GM03348 (cell line): ENCODE measurements at regions not wholly inside any gene's neighbourhood (a gene's known extent, or its start where the extent isn't known, plus 50 kb on each side); places are given as distances from the start of the nearest gene placed in this dataset.
A peak's percentile ranks its signal among the peaks of the same experiment; 100 is the strongest.
"Not testable (repeated sequence)": the region's sequence is repeated elsewhere in the genome, so short reads cannot be mapped to it uniquely, and the experiment has no call there.

Source experiments
- DNase-seq: peaks from one replicate; pipeline ENCODE4 v3.0.0; 2012; ENCODE audit warnings: low spot score

GRCh38 chr6:113709936-113710509 lies 147.1 kb upstream of the MARCKS start:
- DNase-seq = no peak

DNA sequence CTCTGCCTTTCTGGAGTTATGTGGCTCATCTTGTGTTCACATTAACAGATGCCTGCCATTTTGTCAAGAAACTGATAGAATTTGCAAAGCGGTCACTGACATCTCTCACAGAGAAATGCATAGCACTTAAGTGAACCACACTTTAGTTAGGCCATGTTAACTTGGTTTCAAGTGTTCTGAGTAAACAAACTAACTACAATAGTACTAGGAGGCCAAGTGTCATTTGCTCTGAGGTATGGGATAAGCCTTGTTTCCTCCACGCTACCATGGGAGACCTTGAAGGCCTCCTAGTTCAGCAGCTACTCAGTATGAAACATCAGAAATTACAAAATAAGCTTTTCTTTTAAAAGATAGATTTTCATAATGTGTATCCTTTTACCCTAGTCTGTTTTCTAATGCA lies 143.5 kb upstream of the MARCKS start:
- no peak for DNase-seq

- no peak for DNase-seq
These were observed 138.6 kb upstream of the MARCKS start for GRCh38 chr6:113718588-113718987.

DNA sequence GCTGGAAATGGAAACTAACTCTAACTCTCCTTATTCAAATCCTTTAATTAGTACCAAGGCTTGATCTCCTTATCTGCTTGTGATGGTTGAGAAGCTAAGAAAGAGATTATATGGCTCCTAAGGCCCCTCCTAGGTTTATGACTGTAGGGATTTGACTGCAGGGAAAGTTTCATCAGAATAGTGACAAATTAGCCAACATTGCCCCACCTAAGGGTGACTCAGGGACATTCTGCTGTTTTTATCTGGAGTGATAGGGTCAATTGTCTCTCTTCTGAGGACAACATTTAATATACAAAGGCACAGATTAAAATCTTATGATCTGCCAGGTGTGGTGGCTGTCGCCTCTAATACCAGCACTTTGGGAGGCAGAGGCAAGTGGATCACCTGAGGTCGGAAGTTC lies 138.1 kb upstream of the MARCKS start:
- DNase-seq = no peak

GRCh38 chr6:113719545-113719944 lies 137.6 kb upstream of the MARCKS start:
- peak; percentile 57 for DNase-seq

- DNase-seq = no peak
These were observed 134.0 kb upstream of the MARCKS start for GRCh38 chr6:113723182-113723581.

DNA sequence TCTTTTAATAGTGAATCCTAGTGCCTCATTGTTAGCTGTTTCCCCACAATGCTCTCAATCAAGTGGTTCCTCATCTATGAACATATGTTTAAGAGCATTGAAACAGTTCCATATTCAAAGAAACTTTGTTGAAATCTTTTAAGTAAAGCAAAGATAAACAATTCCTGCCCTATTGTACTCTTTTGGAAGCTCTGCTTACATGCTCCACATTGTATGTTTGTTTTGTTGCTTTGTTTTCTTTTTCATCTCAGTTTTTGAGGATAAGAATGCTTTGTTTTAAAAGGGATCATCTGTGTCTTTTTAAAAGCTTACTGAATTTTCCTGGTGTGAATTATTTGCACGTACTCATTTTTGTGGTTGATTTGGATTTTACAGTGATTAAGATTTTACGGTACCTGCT lies 132.2 kb upstream of the MARCKS start:
- DNase-seq = not testable (repeated sequence)

DNA sequence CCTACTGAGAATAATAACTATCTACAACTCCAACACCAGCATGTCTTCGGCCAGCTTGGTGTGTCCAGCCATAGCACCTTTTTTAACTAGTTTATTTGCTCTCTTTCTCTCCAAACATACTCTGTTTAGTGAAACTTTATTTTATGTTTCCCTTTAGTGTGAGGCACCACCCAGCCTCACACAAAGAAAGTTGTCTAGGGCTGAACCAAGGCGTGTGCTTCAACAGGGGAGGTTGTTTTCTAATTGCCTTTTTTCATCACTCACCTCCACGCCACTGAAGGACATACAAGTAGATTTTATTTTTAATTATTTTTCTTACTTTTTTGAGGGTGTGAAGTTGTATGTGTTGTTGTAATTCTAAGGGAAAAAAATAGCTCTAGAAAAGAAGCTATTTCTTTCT lies 125.6 kb upstream of the MARCKS start:
- no peak for DNase-seq

DNA sequence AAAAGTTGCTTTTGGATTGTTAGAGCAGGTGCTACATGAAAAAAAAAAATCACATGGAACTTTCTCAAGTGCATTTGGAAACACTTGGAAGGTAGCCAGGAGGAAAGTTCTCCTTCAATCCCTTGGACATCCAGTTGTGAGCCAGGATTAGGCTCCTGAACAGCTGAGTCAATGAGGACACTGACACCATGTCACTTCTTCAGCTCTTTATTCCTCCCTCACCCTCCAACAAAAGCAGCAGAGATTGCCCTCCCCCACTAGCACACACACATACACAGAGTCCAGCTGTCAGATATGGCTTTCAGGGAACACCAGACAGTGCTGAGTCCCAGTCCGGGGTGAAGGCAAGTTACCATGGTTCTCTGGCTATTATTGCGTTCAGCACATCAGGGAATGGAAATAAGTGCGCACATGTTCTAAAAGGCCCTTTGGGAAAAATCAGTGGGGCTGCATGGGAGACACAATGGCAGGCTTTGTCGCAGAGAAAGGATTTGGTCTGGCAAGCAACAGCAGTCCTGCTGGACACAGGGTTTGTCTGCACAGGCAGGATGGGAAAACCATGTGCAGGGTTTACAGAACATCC lies 124.7 kb upstream of the MARCKS start:
- DNase-seq = no peak

DNA sequence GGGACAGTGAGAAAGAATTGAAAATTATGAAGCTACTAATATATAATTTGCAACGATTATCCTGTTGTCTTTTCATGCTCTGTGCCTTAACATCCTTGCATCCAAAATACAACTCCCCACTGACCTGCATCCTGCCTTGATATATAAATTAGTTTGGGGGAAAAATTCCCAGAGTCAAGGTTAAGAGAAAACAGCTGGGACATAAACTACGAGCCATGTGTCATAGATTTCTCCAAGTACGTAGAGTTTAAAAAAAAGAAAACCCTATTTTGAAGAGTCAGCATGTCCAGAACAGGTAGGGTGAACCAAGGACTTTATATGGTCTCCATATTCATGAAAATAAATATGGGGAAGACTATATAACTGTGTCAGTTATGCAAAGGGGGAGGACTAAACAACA lies 123.8 kb upstream of the MARCKS start:
- DNase-seq = no peak

- peak; percentile 29 for DNase-seq
These were observed 122.2 kb upstream of the MARCKS start for GRCh38 chr6:113734982-113735381.

DNA sequence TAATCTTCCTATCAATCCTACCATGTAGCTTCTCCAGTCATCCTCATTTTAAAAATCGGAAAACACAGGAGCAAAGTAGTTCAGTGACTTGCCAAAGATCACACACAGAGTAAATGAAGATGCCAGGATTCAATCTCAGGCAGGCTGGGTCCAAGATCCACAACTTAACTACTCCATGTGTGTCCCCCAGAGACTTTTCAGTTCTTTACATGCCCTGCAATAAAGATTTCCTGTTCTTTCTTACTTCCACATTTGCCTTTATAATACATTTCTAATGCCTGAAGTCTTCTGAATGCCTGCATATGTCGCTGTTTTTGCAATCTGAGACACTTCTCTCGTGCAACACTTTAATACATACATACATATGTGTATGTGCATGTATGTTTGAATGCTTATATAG lies 121.7 kb upstream of the MARCKS start:
- no peak for DNase-seq

GRCh38 chr6:113736978-113737377 lies 120.2 kb upstream of the MARCKS start:
- DNase-seq = no peak

GRCh38 chr6:113739041-113739655 lies 118.0 kb upstream of the MARCKS start:
- no peak for DNase-seq

- no peak for DNase-seq
These were observed 115.5 kb upstream of the MARCKS start for GRCh38 chr6:113741651-113742050.

GRCh38 chr6:113742342-113742741 lies 114.8 kb upstream of the MARCKS start:
- DNase-seq = no peak

DNA sequence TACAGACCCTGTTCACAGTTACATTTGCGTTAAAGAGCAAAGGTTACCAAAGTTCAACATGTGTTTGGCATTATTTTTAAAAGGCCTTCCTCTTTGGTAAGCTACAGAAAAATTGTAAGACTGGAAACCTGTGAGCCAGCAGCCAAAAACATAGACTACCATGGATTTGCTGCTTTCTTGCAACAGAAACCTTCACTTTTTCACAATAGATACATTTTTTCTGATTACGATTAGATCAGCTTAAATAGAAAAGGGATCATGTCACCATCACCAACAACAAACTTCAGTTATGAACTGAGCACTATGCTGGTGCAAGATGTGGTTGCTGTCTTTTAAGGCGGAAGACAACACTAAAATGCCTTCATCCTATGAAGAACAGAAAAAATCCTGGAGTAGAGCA lies 112.3 kb upstream of the MARCKS start:
- DNase-seq = no peak

- DNase-seq = no peak
These were observed 106.8 kb upstream of the MARCKS start for GRCh38 chr6:113750151-113750855.

DNA sequence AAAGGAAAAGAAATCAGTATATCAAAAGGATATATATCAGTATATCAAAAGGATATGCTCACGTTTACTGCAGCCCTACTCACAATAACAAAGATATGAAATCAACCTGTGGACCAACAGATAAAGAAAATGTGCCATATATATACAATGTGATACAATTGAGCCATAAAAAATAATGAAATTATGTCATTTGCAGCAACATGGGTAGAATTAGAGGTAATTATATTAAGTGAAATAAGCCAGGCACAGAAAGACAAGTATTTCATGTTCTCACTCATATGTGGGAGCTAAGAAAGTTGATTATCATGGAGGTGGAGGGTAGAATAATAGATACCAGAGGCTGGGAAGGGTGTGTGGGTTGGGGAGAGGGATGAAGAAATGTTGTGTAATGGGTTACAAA lies 102.9 kb upstream of the MARCKS start:
- DNase-seq = no peak

DNA sequence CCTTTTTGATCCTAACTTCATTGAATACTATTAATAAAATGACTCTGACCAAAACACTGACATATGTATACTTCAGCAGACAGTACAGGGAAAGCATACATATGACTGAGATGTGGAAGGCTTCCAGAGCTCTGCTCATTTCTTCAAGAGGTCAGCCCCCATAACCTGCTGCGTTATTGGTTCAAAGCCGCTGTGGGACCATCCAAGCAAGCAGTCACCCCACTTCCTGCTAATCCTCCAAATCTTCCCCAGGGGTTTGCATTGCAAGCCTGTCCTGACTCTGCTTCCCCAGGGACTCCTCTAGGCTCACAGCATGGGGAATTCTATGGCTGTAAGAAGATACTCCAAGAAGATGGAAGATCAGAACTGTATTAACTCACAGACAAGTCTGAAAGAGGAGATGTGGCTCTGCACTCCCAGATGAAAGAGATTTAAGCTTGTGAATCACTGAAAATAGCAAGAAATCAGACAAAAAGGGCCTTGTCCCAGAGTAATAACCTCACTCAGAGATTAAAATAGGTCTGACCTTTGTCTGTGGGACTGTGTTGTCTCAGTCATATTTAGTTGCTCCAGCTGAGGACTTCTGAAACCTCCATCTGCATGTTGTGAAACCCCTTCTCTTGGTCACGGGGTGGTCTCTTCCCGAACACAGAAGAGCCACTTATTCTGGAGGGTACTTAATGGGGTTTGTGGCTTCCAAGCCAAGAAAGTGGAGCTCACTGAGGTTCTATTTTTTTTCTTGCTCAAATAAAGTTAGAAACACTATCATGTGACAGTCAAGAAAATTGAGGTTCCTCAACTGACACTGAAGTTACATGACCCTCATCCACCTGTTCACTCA lies 101.5 kb upstream of the MARCKS start:
- DNase-seq = no peak

DNA sequence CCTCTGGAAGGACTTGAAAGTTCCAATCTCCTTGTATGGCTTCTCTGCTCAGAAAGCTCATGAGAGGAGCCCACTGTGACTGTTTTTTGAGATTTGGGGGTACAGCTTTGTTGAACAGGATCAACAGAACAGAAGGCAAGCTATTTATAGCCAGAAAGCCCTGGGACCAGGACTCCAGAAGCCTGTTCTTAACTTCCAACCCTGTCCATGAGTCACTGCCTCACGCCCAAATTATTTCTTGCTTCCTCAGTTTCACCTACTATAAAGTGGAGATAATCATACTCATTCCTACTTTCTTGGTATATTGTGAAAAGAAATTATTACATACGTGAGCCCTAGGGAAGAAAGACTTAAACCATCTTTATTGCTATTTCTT lies 100.9 kb upstream of the MARCKS start:
- DNase-seq = no peak

- DNase-seq = no peak
These were observed 98.9 kb upstream of the MARCKS start for GRCh38 chr6:113758214-113758613.
